ENCODE measurements at regions not wholly inside any gene's neighbourhood (a gene's known extent, or its start where the extent isn't known, plus 50 kb on each side); places are given as distances from the start of the nearest gene placed in this dataset.

DNA sequence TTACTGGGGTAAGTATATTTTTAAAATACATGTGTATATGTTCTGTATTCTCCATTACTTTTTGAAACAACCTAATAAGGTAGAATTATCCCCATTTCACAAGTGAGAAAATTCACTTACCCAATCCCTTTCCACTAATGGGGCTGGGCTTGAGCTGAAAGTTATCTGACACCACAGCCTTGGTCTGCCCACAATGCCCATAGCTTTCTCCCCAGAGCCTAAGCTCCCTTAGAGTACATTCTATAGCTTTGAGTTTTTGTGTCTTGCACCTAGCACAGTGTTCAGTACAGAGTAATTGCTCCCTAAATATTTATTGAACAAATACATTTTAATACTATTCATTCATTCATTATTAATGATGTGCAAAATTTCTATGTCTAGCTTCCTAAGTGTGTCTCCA is 152.7 kb upstream of the RUNX1 start:
- no peak for TF ChIP-seq CHD2 (IDR thresholded peaks at IDR 0.05; ENCODE audit: low read length, partially characterized antibody)
- TF ChIP-seq PBX3 (IDR thresholded peaks at IDR 0.05) = no peak
- no peak for TF ChIP-seq ZSCAN20 (CRISPR knock-in tag; IDR thresholded peaks at IDR 0.05)
- no peak for TF ChIP-seq CBX2 (IDR thresholded peaks at IDR 0.05; ENCODE audit: borderline replicate concordance, low read depth)
- TF ChIP-seq, protein P1, sequence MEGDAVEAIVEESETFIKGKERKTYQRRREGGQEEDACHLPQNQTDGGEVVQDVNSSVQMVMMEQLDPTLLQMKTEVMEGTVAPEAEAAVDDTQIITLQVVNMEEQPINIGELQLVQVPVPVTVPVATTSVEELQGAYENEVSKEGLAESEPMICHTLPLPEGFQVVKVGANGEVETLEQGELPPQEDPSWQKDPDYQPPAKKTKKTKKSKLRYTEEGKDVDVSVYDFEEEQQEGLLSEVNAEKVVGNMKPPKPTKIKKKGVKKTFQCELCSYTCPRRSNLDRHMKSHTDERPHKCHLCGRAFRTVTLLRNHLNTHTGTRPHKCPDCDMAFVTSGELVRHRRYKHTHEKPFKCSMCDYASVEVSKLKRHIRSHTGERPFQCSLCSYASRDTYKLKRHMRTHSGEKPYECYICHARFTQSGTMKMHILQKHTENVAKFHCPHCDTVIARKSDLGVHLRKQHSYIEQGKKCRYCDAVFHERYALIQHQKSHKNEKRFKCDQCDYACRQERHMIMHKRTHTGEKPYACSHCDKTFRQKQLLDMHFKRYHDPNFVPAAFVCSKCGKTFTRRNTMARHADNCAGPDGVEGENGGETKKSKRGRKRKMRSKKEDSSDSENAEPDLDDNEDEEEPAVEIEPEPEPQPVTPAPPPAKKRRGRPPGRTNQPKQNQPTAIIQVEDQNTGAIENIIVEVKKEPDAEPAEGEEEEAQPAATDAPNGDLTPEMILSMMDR (IDR thresholded peaks at IDR 0.05) = no peak

Data from A549 (cell line).